Cardiac muscle cell (in vitro differentiated cells and primary cell): ENCODE measurements at regions not wholly inside any gene's neighbourhood (a gene's known extent, or its start where the extent isn't known, plus 50 kb on each side); places are given as distances from the start of the nearest gene placed in this dataset.

Source experiments
- DNase-seq, 2 donors: peaks; one replicate each; pipeline versions ENCODE4 v3.0.0 to v3.0.0-alpha.2; 2010 to 2017; ENCODE audit warnings: low read depth in 1 of 2, low spot score in 1 of 2
- H3K27ac ChIP-seq: fragments of 200-600 bp; sonication (generic); 2 replicates; pipeline ENCODE4 v1.5.1; 2016
- H3K27me3 ChIP-seq: fragments of 200-600 bp; sonication (generic); 2 replicates; pipeline ENCODE4 v1.6.0; 2016; ENCODE audit warnings: control low read depth
- H3K36me3 ChIP-seq: fragments of 200-600 bp; sonication (generic); 2 replicates; pipeline ENCODE4 v1.5.1; 2016; ENCODE audit warnings: control low read depth
- H3K4me1 ChIP-seq: fragments of 200-600 bp; sonication (generic); 2 replicates; pipeline ENCODE4 v1.8.1; 2017; ENCODE audit warnings: low read depth, mild to moderate bottlenecking, mixed run types
- H3K4me3 ChIP-seq: fragments of 200-600 bp; sonication (generic); 2 replicates; pipeline ENCODE4 v1.5.1; 2016; ENCODE audit warnings: mild to moderate bottlenecking
- H3K9me3 ChIP-seq: fragments of 200-600 bp; sonication (generic); 2 replicates; pipeline ENCODE4 v1.5.1; 2017; ENCODE audit warnings: low read depth, mild to moderate bottlenecking, control low read depth
- TF ChIP-seq, protein P1 (sequence below): IDR thresholded peaks from 2 replicates; pipeline ENCODE4 v1.5.1; 2012; ENCODE audit warnings: low read depth, mild to moderate bottlenecking, low read length

DNA sequence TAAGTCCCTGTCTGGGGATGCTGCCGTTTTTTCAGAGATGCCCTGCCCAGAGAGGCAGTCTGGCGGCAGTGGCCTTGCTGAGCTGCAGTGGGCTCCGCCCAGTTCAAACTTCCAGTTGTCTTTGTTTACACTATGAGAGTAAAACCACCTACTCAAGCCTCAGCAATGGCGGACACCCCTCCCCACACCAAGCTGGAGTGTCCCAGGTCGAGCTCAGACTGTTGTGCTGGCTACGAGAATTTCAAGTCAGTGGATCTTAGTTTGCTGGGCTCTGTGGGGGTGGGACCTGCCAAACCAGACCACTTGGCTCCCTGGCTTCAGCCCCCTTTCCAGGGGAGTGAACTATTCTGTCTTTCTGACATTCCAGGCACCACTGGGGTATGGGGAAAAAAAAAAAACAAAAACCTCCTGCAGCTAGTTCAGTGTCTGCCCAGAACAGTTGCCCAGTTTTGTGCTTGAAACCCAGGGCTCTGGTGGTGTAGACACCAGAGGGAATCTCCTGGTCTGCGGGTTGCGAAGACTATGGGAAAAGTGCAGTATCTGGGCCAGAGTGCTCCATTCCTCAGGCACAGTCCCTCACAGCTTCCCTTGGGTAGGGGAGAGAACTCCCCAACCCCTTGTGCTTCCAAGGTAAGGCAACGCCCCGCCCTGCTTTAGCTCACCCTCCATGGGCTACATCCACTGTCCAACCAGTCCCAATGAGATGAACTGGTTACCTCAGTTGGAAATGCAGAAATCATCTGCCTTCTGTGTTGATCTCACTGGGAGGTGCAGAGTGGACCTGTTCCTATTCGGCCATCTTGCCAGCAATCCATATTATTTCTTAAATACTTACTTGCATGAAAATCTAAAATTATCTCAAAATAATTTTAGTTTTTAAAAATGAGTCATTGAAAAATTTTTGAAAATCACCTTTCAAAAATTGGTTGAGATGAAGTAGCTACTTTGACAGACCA lies 338.0 kb downstream of the OSR1 start:
- no peak for DNase-seq
- H3K4me3 ChIP-seq, result no peak overlapping the region
- H3K4me1 ChIP-seq, result no peaks in the 10 kb centered on the region
- no peak overlapping the region for H3K27ac ChIP-seq
- no peaks in the 10 kb centered on the region for H3K27me3 ChIP-seq
- no peaks in the 10 kb centered on the region for H3K36me3 ChIP-seq
- TF ChIP-seq, protein P1, sequence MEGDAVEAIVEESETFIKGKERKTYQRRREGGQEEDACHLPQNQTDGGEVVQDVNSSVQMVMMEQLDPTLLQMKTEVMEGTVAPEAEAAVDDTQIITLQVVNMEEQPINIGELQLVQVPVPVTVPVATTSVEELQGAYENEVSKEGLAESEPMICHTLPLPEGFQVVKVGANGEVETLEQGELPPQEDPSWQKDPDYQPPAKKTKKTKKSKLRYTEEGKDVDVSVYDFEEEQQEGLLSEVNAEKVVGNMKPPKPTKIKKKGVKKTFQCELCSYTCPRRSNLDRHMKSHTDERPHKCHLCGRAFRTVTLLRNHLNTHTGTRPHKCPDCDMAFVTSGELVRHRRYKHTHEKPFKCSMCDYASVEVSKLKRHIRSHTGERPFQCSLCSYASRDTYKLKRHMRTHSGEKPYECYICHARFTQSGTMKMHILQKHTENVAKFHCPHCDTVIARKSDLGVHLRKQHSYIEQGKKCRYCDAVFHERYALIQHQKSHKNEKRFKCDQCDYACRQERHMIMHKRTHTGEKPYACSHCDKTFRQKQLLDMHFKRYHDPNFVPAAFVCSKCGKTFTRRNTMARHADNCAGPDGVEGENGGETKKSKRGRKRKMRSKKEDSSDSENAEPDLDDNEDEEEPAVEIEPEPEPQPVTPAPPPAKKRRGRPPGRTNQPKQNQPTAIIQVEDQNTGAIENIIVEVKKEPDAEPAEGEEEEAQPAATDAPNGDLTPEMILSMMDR, result no peak
- H3K9me3 ChIP-seq, result no peaks in the 10 kb centered on the region

DNA sequence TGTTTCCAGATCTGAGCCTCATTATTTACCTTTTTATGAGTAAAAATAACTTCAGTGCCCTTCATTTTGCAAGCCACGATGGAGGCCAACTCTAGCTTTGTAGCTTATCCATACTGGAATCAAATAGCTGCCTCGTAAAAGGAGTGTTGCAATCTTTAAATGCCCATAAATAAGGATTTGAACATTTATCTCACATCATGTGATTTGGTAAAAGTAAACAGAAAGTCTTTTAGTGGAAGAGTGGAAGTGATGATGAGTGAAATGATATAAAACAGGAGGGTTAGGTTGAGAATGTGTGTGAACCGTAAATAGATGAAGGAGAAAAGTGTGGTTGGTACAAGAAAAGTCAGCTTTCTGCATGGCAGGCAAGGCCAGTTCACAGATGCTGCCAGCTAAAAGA lies 348.9 kb downstream of the OSR1 start:
- H3K4me1 ChIP-seq, result no peaks in the 10 kb centered on the region
- H3K27me3 ChIP-seq, result no peaks in the 10 kb centered on the region
- no peaks in the 10 kb centered on the region for H3K9me3 ChIP-seq
- TF ChIP-seq, protein P1, result no peak
- H3K27ac ChIP-seq, result no peak overlapping the region
- H3K36me3 ChIP-seq, result no peaks in the 10 kb centered on the region
- DNase-seq, result no peak
- H3K4me3 ChIP-seq, result no peak overlapping the region

DNA sequence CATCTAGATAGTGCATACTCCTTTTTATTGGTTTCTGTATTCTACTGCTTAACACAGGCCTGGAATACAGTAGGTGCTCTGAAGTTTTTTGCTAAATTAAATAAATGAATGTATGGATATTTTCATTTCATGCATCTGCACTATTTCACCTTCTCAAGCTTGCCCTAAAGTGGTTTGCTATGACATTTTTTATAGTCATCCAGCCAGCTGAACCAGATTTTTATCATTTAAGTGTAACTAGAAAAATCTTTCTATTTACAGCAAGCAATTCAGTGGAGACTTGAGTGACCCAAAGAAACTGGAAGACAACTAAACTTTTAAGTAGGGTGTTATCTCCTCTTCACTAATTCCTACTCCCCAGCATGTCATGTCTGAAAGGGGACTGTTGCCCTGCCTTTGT lies 354.9 kb downstream of the OSR1 start:
- Histone ChIP-seq H3K9me3 (no peaks in the 10 kb centered on the region), H3K4me3 (no peak overlapping the region), H3K27ac (no peak overlapping the region), H3K36me3 (no peaks in the 10 kb centered on the region), H3K27me3 (no peaks in the 10 kb centered on the region), H3K4me1 (peaks cover 5% of the 10 kb centered on the region)
- TF ChIP-seq, protein P1, result no peak
- DNase-seq, result no peak

DNA sequence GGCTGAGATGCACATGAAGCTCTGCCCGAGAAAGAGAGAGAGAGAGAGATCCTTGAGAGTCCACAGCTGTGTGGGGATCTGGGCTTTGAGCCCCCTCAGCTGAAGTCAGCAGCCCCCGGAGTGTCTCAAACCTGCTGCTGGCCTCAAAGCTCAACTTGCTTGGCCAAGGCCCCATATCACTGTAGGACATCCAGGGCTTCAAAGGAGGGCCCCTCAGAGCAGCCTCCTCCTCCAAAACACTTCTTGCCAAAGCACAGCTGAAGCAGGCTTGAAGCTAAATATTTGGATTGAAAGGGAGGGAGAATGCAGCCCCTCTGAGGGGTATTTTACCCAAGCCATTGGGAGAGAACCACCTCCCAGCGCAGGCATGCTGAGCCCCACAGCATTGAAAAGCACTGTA lies 357.6 kb downstream of the OSR1 start:
- no peak overlapping the region for H3K27ac ChIP-seq
- no peaks in the 10 kb centered on the region for H3K27me3 ChIP-seq
- no peaks in the 10 kb centered on the region for H3K36me3 ChIP-seq
- H3K4me3 ChIP-seq, result no peak overlapping the region
- H3K9me3 ChIP-seq, result no peaks in the 10 kb centered on the region
- peaks cover 5% of the 10 kb centered on the region for H3K4me1 ChIP-seq
- DNase-seq, result no peak
- TF ChIP-seq, protein P1, result no peak

DNA sequence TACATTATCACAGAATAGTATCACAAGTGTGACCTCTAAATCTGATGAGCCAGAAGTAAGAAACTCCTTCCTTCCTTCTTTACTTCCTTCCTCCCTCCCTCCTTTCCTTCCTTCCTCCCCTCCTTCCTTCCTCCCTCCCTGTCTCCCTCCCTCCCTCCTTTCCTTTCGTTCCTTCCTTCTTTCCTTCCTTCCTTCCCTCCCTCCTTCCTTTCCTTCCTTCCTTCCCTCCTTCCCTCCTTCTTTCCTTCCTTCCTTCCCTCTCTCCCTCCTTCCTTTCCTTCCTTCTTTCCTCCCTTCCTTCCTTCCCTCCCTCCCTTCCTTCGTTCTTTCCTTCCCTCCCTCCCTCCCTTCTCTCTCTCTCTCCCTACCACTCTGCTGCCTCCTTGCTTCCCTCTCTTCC lies 359.2 kb downstream of the OSR1 start:
- TF ChIP-seq, protein P1, result no peak
- peaks cover 5% of the 10 kb centered on the region for H3K4me1 ChIP-seq
- H3K9me3 ChIP-seq, result no peaks in the 10 kb centered on the region
- no peak for DNase-seq
- H3K4me3 ChIP-seq, result no peak overlapping the region
- H3K27ac ChIP-seq, result no peak overlapping the region
- no peaks in the 10 kb centered on the region for H3K36me3 ChIP-seq
- H3K27me3 ChIP-seq, result no peaks in the 10 kb centered on the region
